Upper lobe of right lung (tissue), 1 donor: ENCODE measurements at regions not wholly inside any gene's neighbourhood (a gene's known extent, or its start where the extent isn't known, plus 50 kb on each side); places are given as distances from the start of the nearest gene placed in this dataset.

Source experiments
- ATAC-seq: fragments of 200-7000 bp; cut with Tn5 transposase; one replicate; pipeline ENCODE4 v1.9.1; 2020; ENCODE audit warnings: mild to moderate bottlenecking, moderate library complexity
- DNase-seq: peaks from one replicate; pipeline ENCODE4 v3.0.0-alpha.2; 2020
- H3K27ac ChIP-seq: fragments of 200-600 bp; one replicate; pipeline ENCODE4 v1.8.0; 2022
- H3K27me3 ChIP-seq: fragments of 200-600 bp; one replicate; pipeline ENCODE4 v1.8.0; 2022; ENCODE audit warnings: mild to moderate bottlenecking
- H3K36me3 ChIP-seq: fragments of 200-600 bp; one replicate; pipeline ENCODE4 v1.8.0; 2022
- H3K4me1 ChIP-seq: fragments of 200-600 bp; one replicate; pipeline ENCODE4 v1.8.0; 2022
- H3K4me3 ChIP-seq: fragments of 200-600 bp; one replicate; pipeline ENCODE4 v1.8.0; 2022; ENCODE audit warnings: mild to moderate bottlenecking
- H3K9me3 ChIP-seq: fragments of 200-600 bp; one replicate; pipeline ENCODE4 v1.8.0; 2022
- CTCF ChIP-seq: fragments of 200-600 bp; IDR thresholded peaks from one replicate; pipeline ENCODE4 v1.8.0; 2022; ENCODE audit warnings: antibody characterized with exemption
- intact Hi-C: fragments of 100-400 bp; cut with DNase I; formaldehyde crosslinking; loops from one replicate; pipeline ENCODE4 v1.11.0; 2022
- donor health status: DM: no; HTN: yes; CAD: no; lungs with severe emphysema.

GRCh38 chrX:125378205-125378604, 58.5 kb downstream of the TEX13C start:
- ATAC-seq, result no peak
- intact Hi-C loops, result no loop called here
- Histone ChIP-seq H3K27ac (no peak overlapping the region), H3K9me3 (no peaks in the 10 kb centered on the region), H3K27me3 (no peaks in the 10 kb centered on the region), H3K4me3 (no peak overlapping the region), H3K4me1 (no peaks in the 10 kb centered on the region), H3K36me3 (no peaks in the 10 kb centered on the region)
- TF ChIP-seq CTCF, result no peak
- no peak for DNase-seq

- no peaks in the 10 kb centered on the region for H3K27me3 ChIP-seq
- ATAC-seq, result no peak
- TF ChIP-seq CTCF, result no peak
Observed at GRCh38 chrX:125378770-125379169, 59.1 kb downstream of the TEX13C start.

GRCh38 chrX:125382148-125382628, 62.5 kb downstream of the TEX13C start:
- ATAC-seq, result no peak
- no peaks in the 10 kb centered on the region for H3K36me3 ChIP-seq
- no peak overlapping the region for H3K4me3 ChIP-seq
- H3K27ac ChIP-seq, result no peak overlapping the region
- H3K27me3 ChIP-seq, result no peaks in the 10 kb centered on the region
- H3K4me1 ChIP-seq, result no peaks in the 10 kb centered on the region
- intact Hi-C loops, result no loop called here
- no peak for DNase-seq
- TF ChIP-seq CTCF, result no peak
- no peaks in the 10 kb centered on the region for H3K9me3 ChIP-seq

More at GRCh38 chrX:125378770-125379169, 59.1 kb downstream of the TEX13C start:
- Histone ChIP-seq H3K36me3 (no peaks in the 10 kb centered on the region), H3K4me1 (no peaks in the 10 kb centered on the region), H3K9me3 (no peaks in the 10 kb centered on the region), H3K4me3 (no peak overlapping the region), H3K27ac (no peak overlapping the region)
- DNase-seq, result no peak
- intact Hi-C loops, result no loop called here

GRCh38 chrX:125382889-125383288, 63.2 kb downstream of the TEX13C start:
- intact Hi-C loops, result no loop called here
- Histone ChIP-seq H3K4me1 (no peaks in the 10 kb centered on the region), H3K27ac (no peak overlapping the region), H3K4me3 (no peak overlapping the region), H3K36me3 (no peaks in the 10 kb centered on the region), H3K27me3 (no peaks in the 10 kb centered on the region), H3K9me3 (no peaks in the 10 kb centered on the region)
- ATAC-seq (no peak), DNase-seq (no peak)
- TF ChIP-seq CTCF, result no peak

GRCh38 chrX:125384867-125385266, 65.2 kb downstream of the TEX13C start:
- DNase-seq, result no peak
- H3K4me1 ChIP-seq, result no peaks in the 10 kb centered on the region
- H3K9me3 ChIP-seq, result no peaks in the 10 kb centered on the region
- TF ChIP-seq CTCF, result no peak
- intact Hi-C loops, result no loop called here
- H3K27me3 ChIP-seq, result no peaks in the 10 kb centered on the region
- no peak overlapping the region for H3K4me3 ChIP-seq
- no peak for ATAC-seq
- no peaks in the 10 kb centered on the region for H3K36me3 ChIP-seq
- no peak overlapping the region for H3K27ac ChIP-seq

GRCh38 chrX:125387945-125388344, 68.3 kb downstream of the TEX13C start:
- no peaks in the 10 kb centered on the region for H3K36me3 ChIP-seq
- no peaks in the 10 kb centered on the region for H3K4me1 ChIP-seq
- H3K27me3 ChIP-seq, result no peaks in the 10 kb centered on the region
- no peak overlapping the region for H3K4me3 ChIP-seq
- DNase-seq (no peak), ATAC-seq (no peak)
- intact Hi-C loops, result no loop called here
- no peak overlapping the region for H3K27ac ChIP-seq
- H3K9me3 ChIP-seq, result no peaks in the 10 kb centered on the region
- TF ChIP-seq CTCF, result no peak
